Keratinocyte (primary cell): ENCODE measurements at regions not wholly inside any gene's neighbourhood (a gene's known extent, or its start where the extent isn't known, plus 50 kb on each side); places are given as distances from the start of the nearest gene placed in this dataset.

Experiments used
- DNase-seq: peaks from one replicate; pipeline ENCODE4 v3.0.0-alpha.2; 2011; ENCODE audit warnings: low read depth, missing footprints, low spot score
- FAIRE-seq: peaks from 2 replicates; lab custom pipeline; 2011; peaks lifted over from hg19 to GRCh38; lab: Jason Lieb, UNC
- H2AFZ ChIP-seq: 2 replicates; pipeline ENCODE4 v1.6.0; 2012; ENCODE audit warnings: low read length, control low read depth, inconsistent platforms; ENCODE audit not compliant: control insufficient read depth
- H3K27ac ChIP-seq: 2 replicates; pipeline ENCODE4 v1.5.1; 2011; ENCODE audit warnings: low read length; ENCODE audit not compliant: control insufficient read depth, insufficient read depth
- H3K27me3 ChIP-seq: 3 replicates; pipeline ENCODE4 v1.6.0; 2011; ENCODE audit warnings: low read length; ENCODE audit not compliant: control insufficient read depth, insufficient read depth; ENCODE audit errors: extremely low read depth
- H3K36me3 ChIP-seq, 2 experiments: 2 replicates in 1 of 2; 3 replicates in 1 of 2; pipeline ENCODE4 v1.5.1; 2011; ENCODE audit warnings: low read length in 2 of 2, mild to moderate bottlenecking in 1 of 2; ENCODE audit not compliant: control insufficient read depth in 2 of 2, insufficient read depth in 2 of 2; ENCODE audit errors: extremely low read depth in 1 of 2
- H3K4me1 ChIP-seq: 3 replicates; pipeline ENCODE4 v1.5.1; 2011; ENCODE audit warnings: low read length; ENCODE audit not compliant: control insufficient read depth, insufficient read depth; ENCODE audit errors: extremely low read depth
- H3K4me2 ChIP-seq: 3 replicates; pipeline ENCODE4 v1.6.0; 2011; ENCODE audit warnings: low read depth, low read length; ENCODE audit not compliant: control insufficient read depth, insufficient read depth; ENCODE audit errors: extremely low read depth
- H3K4me3 ChIP-seq, 3 experiments: fragments of 200-600 bp in 1 of 3; sonication (generic) in 1 of 3; 2 replicates in 2 of 3; 3 replicates in 1 of 3; pipeline ENCODE4 v1.5.1; 2011 to 2016; ENCODE audit warnings: low read length in 3 of 3, mild to moderate bottlenecking in 3 of 3, control low read depth in 2 of 3, inconsistent platforms in 1 of 3, low read depth in 1 of 3, mixed read lengths in 1 of 3, mixed run types in 1 of 3, moderate library complexity in 1 of 3; ENCODE audit not compliant: control insufficient read depth in 2 of 3, insufficient read depth in 2 of 3; ENCODE audit errors: extremely low read depth in 1 of 3
- H3K79me2 ChIP-seq: 2 replicates; pipeline ENCODE4 v1.6.0; 2012; ENCODE audit warnings: low read length; ENCODE audit not compliant: control insufficient read depth, insufficient read depth
- H3K9ac ChIP-seq: 3 replicates; pipeline ENCODE4 v1.6.0; 2011; ENCODE audit warnings: low read length; ENCODE audit not compliant: control insufficient read depth, insufficient read depth; ENCODE audit errors: extremely low read depth
- H3K9me1 ChIP-seq: 3 replicates; pipeline ENCODE4 v1.6.0; 2011; ENCODE audit warnings: low read length; ENCODE audit not compliant: control insufficient read depth, insufficient read depth; ENCODE audit errors: extremely low read depth
- H3K9me3 ChIP-seq: 2 replicates; pipeline ENCODE4 v1.5.1; 2012; ENCODE audit warnings: low read depth, low read length; ENCODE audit not compliant: control insufficient read depth
- H4K20me1 ChIP-seq: 3 replicates; pipeline ENCODE4 v1.6.0; 2011; ENCODE audit warnings: low read length; ENCODE audit not compliant: control insufficient read depth, insufficient read depth; ENCODE audit errors: extremely low read depth
- EZH2 ChIP-seq: IDR thresholded peaks from one replicate; pipeline ENCODE4 v1.6.1; 2012; ENCODE audit warnings: inconsistent platforms, mild to moderate bottlenecking, low read length, moderate library complexity
- dilution Hi-C: fragments of 300-500 bp; cut with MboI; formaldehyde crosslinking; loops from one replicate; pipeline ENCODE4 v1.7.0; 2020; ENCODE audit warnings: low sequenced_read_pairs; ENCODE audit not compliant: extremely low pct_ligation_motif_present
- TF ChIP-seq, protein P1 (sequence below), 3 experiments: IDR thresholded peaks in 1 of 3; conservative IDR thresholded peaks in 1 of 3; optimal IDR thresholded peaks in 1 of 3; 2 replicates in 2 of 3; 3 replicates in 1 of 3; pipeline versions ENCODE3 to v1.5.1; 2011; ENCODE audit warnings: low read length in 3 of 3, mild to moderate bottlenecking in 3 of 3, moderate library complexity in 2 of 3, control low read depth in 1 of 3, inconsistent platforms in 1 of 3; ENCODE audit not compliant: insufficient read depth in 2 of 3; ENCODE audit errors: extremely low read depth in 1 of 3

DNA sequence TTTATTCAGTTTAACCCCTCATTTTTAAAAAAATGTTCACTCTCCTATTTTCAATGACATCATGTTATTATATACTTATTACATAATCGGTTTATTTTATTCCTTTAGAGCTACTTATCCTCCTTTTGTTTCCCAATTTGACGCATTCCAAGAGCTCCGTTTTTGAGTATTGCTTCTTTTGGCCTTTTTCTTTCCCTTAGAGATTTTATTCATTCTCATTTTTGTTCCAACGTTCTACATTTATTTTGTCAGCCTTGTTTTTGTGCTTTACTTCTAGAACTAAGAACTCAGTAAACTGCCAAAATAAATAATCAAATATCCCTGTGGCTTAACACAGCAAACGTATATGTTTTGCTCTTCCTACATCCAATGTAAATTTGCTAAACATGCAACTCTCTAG lies 769.1 kb downstream of the NCAM2 start:
- Histone ChIP-seq H4K20me1 (no peaks in the 10 kb centered on the region), H2AFZ (no peak overlapping the region), H3K79me2 (no peaks in the 10 kb centered on the region), H3K4me3 (no peak overlapping the region), H3K4me1 (no peaks in the 10 kb centered on the region), H3K4me2 (no peak overlapping the region), H3K9me3 (no peaks in the 10 kb centered on the region), H3K27me3 (no peaks in the 10 kb centered on the region), H3K9ac (no peak overlapping the region), H3K9me1 (no peaks in the 10 kb centered on the region), H3K36me3 (no peaks in the 10 kb centered on the region), H3K27ac (no peak overlapping the region)
- no peak for FAIRE-seq
- TF ChIP-seq, protein P1, sequence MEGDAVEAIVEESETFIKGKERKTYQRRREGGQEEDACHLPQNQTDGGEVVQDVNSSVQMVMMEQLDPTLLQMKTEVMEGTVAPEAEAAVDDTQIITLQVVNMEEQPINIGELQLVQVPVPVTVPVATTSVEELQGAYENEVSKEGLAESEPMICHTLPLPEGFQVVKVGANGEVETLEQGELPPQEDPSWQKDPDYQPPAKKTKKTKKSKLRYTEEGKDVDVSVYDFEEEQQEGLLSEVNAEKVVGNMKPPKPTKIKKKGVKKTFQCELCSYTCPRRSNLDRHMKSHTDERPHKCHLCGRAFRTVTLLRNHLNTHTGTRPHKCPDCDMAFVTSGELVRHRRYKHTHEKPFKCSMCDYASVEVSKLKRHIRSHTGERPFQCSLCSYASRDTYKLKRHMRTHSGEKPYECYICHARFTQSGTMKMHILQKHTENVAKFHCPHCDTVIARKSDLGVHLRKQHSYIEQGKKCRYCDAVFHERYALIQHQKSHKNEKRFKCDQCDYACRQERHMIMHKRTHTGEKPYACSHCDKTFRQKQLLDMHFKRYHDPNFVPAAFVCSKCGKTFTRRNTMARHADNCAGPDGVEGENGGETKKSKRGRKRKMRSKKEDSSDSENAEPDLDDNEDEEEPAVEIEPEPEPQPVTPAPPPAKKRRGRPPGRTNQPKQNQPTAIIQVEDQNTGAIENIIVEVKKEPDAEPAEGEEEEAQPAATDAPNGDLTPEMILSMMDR (optimal IDR thresholded peaks at IDR 0.05 in 1 of 3, IDR thresholded peaks at IDR 0.05 in 1 of 3, conservative IDR thresholded peaks at IDR 0.05 in 1 of 3; ENCODE audit: extremely low read depth in 1 of 3, insufficient read depth in 2 of 3, low read length in 3 of 3) = no peak
- TF ChIP-seq EZH2 = no peak
- DNase-seq = no peak
- dilution Hi-C loops = no loop called here

DNA sequence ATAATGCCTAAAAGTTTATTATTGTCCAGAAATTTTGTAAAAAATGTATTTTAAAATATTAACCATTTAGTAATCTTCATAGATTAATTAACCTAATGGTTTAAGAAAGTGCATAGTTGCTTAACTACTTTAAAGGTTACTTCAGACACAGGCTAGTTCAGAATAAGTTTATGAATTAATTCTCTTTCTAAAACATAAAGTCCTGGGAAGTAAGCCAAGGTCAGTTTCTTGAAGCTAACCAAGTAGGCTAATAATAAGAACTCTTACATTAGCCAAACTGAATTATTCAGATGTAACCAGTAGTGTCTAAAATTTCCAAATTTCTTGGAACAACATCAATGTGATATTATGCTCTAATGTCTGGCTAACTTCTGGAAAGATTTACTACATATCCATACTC lies 790.4 kb downstream of the NCAM2 start:
- Histone ChIP-seq H3K27ac (no peak overlapping the region), H3K9me1 (no peaks in the 10 kb centered on the region), H3K4me3 (no peak overlapping the region), H3K4me2 (no peak overlapping the region), H3K4me1 (no peaks in the 10 kb centered on the region), H3K27me3 (no peaks in the 10 kb centered on the region), H3K9me3 (no peaks in the 10 kb centered on the region), H3K36me3 (no peaks in the 10 kb centered on the region), H3K79me2 (no peaks in the 10 kb centered on the region), H3K9ac (no peak overlapping the region), H2AFZ (no peak overlapping the region), H4K20me1 (no peaks in the 10 kb centered on the region)
- no peak for DNase-seq
- TF ChIP-seq, protein P1 (optimal IDR thresholded peaks at IDR 0.05 in 1 of 3, IDR thresholded peaks at IDR 0.05 in 1 of 3, conservative IDR thresholded peaks at IDR 0.05 in 1 of 3; ENCODE audit: extremely low read depth in 1 of 3, insufficient read depth in 2 of 3, low read length in 3 of 3) = no peak
- no peak for TF ChIP-seq EZH2
- no peak for FAIRE-seq
- dilution Hi-C loops = no loop called here
